Loucy (cell line): ENCODE measurements at regions not wholly inside any gene's neighbourhood (a gene's known extent, or its start where the extent isn't known, plus 50 kb on each side); places are given as distances from the start of the nearest gene placed in this dataset.

Experiments
- CTCF ChIP-seq: fragments of 200-600 bp; sonication (generic); conservative IDR thresholded peaks from 2 replicates; pipeline ENCODE4 v1.5.1; 2014; ENCODE audit warnings: mild to moderate bottlenecking, antibody characterized with exemption, low read length
- EZH2phosphoT487 ChIP-seq: fragments of 200-600 bp; IDR thresholded peaks from 2 replicates; pipeline ENCODE4 v1.6.1; 2018; ENCODE audit warnings: antibody characterized with exemption, mild to moderate bottlenecking, moderate library complexity, borderline replicate concordance

GRCh38 chr10:118112543-118113125, 65.9 kb upstream of the RAB11FIP2 start:
- TF ChIP-seq CTCF = no peak
- no peak for TF ChIP-seq EZH2phosphoT487
